GM12878 (cell line): ENCODE measurements at regions not wholly inside any gene's neighbourhood (a gene's known extent, or its start where the extent isn't known, plus 50 kb on each side); places are given as distances from the start of the nearest gene placed in this dataset.

Experiments
- CEBPB ChIP-seq, 2 experiments: fragments of 150-350 bp in 1 of 2; IDR thresholded peaks; 2 replicates each; pipeline ENCODE4 v1.6.1; 2012 to 2014; ENCODE audit warnings: low read depth in 2 of 2, low read length in 2 of 2, borderline replicate concordance in 1 of 2, inconsistent platforms in 1 of 2
- CHD1 ChIP-seq: IDR thresholded peaks from 2 replicates; pipeline ENCODE4 v1.6.1; 2012; ENCODE audit warnings: low read depth, low read length, improper control_type of control experiment
- POLR2AphosphoS2 ChIP-seq: IDR thresholded peaks from 2 replicates; pipeline ENCODE4 v1.6.1; 2011; ENCODE audit warnings: low read depth, mild to moderate bottlenecking, low read length, improper control_type of control experiment, moderate library complexity
- TF ChIP-seq, protein P1 (sequence below): IDR thresholded peaks from 2 replicates; pipeline ENCODE4 v1.6.1; 2012; ENCODE audit warnings: improper control_type of control experiment, low read depth, low read length; ENCODE audit not compliant: insufficient replicate concordance
- TF ChIP-seq, protein P2 (sequence below): fragments of 150-350 bp; IDR thresholded peaks from 2 replicates; pipeline ENCODE4 v1.6.1; 2016; ENCODE audit warnings: low read depth, low read length

DNA sequence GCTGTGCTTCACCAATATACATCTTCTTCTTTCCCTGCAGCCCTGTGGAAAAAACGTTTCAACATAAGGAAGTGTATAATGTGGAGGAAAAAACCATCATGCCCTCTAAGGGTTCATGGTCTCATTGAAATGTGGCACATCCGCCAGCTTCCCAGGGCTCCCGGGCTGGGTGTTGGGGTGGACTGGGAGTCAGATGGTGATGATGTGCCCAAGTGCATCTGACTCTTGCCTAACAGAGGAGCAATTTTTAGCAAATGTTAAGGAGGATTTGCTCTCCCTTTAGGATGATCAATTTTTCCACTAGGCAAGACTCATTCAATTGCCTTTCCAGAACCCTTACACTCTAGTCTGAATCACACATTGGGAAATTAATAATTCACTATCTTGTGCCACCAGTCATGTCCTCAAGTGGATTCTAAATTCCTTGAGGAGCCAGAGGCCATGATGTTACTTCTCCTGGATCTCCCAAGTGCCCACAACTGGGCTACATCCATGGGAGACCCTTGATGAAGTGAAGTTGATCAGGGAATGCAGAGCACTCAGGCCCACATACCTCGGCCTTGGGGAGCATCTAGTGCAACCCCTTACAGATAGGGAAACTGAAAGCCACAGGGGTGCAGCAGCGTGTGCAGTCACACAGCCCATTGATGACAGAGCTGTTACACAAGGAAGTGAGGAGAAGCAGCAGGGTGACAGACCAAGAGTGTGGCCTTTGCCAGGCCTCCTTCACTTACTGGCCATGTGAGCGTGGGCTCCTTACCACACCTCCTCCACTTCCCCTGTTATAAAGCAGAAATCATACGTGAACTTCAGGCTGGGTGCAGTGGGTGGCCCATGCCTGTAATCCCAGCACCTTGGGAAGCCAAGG is 100.0 kb upstream of the SLC44A3 start (continued):
- TF ChIP-seq, protein P1, sequence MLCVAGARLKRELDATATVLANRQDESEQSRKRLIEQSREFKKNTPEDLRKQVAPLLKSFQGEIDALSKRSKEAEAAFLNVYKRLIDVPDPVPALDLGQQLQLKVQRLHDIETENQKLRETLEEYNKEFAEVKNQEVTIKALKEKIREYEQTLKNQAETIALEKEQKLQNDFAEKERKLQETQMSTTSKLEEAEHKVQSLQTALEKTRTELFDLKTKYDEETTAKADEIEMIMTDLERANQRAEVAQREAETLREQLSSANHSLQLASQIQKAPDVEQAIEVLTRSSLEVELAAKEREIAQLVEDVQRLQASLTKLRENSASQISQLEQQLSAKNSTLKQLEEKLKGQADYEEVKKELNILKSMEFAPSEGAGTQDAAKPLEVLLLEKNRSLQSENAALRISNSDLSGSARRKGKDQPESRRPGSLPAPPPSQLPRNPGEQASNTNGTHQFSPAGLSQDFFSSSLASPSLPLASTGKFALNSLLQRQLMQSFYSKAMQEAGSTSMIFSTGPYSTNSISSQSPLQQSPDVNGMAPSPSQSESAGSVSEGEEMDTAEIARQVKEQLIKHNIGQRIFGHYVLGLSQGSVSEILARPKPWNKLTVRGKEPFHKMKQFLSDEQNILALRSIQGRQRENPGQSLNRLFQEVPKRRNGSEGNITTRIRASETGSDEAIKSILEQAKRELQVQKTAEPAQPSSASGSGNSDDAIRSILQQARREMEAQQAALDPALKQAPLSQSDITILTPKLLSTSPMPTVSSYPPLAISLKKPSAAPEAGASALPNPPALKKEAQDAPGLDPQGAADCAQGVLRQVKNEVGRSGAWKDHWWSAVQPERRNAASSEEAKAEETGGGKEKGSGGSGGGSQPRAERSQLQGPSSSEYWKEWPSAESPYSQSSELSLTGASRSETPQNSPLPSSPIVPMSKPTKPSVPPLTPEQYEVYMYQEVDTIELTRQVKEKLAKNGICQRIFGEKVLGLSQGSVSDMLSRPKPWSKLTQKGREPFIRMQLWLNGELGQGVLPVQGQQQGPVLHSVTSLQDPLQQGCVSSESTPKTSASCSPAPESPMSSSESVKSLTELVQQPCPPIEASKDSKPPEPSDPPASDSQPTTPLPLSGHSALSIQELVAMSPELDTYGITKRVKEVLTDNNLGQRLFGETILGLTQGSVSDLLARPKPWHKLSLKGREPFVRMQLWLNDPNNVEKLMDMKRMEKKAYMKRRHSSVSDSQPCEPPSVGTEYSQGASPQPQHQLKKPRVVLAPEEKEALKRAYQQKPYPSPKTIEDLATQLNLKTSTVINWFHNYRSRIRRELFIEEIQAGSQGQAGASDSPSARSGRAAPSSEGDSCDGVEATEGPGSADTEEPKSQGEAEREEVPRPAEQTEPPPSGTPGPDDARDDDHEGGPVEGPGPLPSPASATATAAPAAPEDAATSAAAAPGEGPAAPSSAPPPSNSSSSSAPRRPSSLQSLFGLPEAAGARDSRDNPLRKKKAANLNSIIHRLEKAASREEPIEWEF: no peak
- no peak for TF ChIP-seq POLR2AphosphoS2
- no peak for TF ChIP-seq CEBPB (IDR thresholded peaks at IDR 0.05; ENCODE audit: borderline replicate concordance in 1 of 2, low read depth in 2 of 2, low read length in 2 of 2)
- TF ChIP-seq CHD1: no peak
- TF ChIP-seq, protein P2, sequence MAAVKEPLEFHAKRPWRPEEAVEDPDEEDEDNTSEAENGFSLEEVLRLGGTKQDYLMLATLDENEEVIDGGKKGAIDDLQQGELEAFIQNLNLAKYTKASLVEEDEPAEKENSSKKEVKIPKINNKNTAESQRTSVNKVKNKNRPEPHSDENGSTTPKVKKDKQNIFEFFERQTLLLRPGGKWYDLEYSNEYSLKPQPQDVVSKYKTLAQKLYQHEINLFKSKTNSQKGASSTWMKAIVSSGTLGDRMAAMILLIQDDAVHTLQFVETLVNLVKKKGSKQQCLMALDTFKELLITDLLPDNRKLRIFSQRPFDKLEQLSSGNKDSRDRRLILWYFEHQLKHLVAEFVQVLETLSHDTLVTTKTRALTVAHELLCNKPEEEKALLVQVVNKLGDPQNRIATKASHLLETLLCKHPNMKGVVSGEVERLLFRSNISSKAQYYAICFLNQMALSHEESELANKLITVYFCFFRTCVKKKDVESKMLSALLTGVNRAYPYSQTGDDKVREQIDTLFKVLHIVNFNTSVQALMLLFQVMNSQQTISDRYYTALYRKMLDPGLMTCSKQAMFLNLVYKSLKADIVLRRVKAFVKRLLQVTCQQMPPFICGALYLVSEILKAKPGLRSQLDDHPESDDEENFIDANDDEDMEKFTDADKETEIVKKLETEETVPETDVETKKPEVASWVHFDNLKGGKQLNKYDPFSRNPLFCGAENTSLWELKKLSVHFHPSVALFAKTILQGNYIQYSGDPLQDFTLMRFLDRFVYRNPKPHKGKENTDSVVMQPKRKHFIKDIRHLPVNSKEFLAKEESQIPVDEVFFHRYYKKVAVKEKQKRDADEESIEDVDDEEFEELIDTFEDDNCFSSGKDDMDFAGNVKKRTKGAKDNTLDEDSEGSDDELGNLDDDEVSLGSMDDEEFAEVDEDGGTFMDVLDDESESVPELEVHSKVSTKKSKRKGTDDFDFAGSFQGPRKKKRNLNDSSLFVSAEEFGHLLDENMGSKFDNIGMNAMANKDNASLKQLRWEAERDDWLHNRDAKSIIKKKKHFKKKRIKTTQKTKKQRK: no peak
